ELF-1 (cell line): ENCODE measurements at regions not wholly inside any gene's neighbourhood (a gene's known extent, or its start where the extent isn't known, plus 50 kb on each side); places are given as distances from the start of the nearest gene placed in this dataset.

ENCODE experiments used
- DNase-seq: peaks from one replicate; pipeline ENCODE4 v3.0.0-alpha.2; 2016; ENCODE audit warnings: low read depth, low spot score

GRCh38 chr9:81741103-81741502, 51.8 kb upstream of the TLE1 start:
- DNase-seq = no peak

DNA sequence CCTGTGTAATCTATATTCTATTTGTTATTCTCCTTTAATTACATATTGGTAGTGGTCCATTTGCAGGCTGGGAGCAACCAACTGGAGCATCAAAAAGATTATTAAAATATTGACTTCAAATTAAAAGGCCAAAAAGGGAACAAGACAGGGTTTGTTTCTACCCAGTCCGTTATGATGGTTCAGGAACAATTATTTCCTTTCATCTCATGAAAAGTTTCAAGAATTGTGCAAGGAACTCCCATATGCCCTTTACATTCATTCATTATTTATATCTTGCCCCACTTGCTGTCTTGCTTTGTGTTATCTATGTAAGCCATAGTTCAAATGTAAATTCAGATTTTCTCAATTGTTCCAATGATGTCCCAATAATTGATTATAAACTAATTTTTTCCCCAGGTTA, 58.7 kb upstream of the TLE1 start:
- DNase-seq = no peak

DNA sequence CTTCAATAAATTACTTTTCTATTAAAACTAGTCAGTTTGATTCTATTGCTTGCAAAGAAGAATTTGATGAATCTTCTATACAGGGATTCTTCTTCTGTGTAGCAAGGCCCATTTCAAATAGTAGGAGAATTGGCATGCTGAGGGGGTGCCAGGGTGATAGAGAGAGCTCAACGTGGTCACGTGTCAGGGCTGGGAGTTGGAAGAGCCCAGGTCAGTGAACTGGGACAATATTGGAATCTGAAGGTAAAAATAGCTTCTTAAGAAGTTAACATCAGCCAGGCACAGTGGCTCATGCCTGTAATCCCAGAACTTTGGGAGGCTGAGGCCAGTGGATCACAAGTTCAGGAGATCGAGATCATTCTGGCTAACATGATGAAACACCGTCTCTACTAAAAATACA, 64.1 kb upstream of the TLE1 start:
- DNase-seq = no peak

DNA sequence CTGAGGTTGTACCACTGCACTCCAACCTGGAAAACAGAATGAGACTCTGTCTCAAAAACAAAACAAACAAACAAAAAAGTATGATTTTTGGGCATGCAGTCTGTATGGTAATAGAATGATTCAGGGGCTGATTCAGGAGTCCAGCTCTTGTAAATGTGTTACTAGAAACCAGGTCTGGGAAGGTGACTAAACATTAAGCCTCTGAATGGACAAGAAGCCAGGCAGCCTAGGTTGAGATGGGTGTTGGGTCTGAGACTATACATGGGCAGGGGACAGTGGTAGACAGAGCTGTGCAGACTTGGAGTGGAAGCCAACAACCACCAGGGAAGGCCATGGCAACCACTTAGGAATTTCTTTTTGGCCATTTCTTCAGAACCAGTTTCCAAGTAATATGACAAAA, 64.9 kb upstream of the TLE1 start:
- no peak for DNase-seq

DNA sequence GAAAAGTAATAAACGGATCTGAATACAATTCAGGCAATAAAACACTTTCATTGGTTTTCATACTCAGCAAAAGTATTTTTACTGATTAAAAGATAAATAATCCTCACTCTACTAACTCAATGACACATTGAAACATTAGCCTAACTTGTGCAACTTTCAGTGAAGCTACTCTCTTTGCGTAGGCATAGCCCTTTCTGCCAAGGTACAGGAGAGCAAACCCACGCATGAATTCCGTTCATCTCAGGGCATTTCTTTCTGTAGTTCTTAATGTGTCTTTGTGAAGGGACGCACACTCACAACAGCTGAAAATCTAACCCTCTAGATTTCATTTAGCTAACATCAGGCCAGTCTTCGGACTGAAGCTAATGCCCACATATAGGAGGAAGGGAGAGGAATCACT, 66.4 kb upstream of the TLE1 start:
- no peak for DNase-seq

- peak; percentile 5 for DNase-seq
Observed at GRCh38 chr9:81756561-81756960, 67.2 kb upstream of the TLE1 start.

DNA sequence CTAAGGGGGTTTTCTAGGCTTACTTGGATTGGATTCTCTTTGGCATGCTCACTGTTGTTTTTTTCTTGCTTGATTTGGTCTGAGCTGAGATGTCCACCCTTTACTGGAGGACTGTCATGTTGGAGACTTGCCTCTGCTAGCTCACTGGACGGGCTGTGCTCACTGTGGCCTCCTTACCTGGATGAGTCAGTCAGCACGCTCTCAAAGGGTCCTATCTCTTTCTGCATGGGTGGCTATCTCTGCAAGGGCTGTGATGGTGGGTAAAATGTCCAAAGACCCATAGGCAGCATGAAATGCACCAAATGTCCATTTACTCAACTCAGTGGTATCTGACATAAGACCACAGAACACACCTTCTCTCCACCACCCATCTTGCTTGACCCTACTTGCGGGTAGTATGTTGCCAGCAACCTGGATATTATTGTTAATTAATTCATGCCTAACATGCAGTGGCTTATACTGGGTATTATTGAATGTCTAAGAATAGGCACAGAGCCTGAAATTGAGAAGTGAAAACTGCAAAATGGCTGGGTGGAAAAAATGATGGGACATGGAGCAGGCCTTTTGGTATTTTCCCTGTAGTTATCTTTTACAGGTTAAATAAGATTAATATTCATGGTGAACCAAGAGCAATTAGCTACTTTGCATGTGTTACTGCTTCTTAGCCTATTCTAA, 68.9 kb upstream of the TLE1 start:
- DNase-seq = no peak

DNA sequence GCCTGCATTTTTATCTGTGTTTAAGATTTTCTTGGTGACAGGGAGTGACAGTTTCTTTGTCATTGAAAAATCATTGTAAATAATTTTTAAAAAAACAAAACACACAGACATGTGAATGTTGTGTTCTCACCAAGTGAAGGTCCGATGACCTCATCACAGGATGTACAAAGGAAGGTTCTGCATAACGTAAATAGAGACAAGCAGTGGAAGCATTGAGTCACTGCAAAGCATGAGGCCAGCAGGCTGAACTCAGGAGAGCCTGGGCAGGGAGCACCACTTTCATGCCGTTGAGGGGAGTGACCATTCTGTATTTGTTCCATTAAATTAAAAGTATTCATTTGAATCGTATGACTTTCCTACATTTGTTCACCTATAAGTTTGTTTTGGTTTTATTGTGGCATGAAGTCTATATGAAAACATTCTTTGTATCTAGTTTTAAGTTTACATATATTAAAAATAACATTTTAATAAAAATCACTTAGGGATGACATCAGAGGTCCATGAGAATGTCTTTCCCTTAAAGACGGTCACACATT, 70.4 kb upstream of the TLE1 start:
- peak; percentile 25 for DNase-seq

GRCh38 chr9:81767921-81768320, 78.6 kb upstream of the TLE1 start:
- DNase-seq = no peak

DNA sequence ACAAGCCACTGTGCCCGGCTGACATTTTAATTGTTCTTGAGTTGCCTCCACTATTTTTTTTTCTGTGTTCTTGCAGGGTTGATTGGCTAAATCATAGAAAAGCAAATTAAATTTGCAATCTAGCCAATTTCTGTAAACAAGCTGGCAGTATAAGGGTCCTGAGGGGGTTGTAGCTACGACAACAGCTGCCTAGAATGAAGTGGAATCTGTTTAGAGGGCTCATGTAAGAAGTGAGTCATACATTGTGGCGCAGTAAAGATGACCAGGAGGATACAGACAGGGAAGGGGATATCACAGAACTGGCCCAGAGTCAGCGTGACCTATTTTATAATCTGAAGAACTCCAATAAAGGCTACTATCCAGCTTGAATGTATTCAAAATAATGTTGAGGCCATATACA, 82.2 kb upstream of the TLE1 start:
- no peak for DNase-seq

GRCh38 chr9:81772144-81772543, 82.8 kb upstream of the TLE1 start:
- no peak for DNase-seq

DNA sequence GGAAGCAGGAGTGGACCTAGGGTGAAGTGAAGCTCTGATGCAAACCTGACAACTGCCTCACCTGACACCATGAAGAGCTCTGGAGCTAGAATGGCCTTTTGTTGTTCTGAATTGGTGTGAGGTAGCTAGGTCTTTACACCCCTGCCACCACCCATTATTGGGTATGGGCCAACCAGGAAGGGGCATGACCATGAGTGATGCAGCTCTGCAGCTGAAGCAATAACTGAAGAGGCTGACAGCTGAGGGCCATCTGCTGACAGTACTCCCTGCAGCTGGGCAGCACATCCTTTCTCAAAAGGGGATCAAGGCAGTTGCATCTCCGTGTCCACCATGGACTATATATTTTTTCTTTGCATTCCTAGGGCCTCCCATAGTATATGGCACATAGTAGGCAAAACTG, 87.0 kb upstream of the TLE1 start:
- DNase-seq = no peak

- DNase-seq = no peak
Observed at GRCh38 chr9:81776834-81777233, 87.5 kb upstream of the TLE1 start.

DNA sequence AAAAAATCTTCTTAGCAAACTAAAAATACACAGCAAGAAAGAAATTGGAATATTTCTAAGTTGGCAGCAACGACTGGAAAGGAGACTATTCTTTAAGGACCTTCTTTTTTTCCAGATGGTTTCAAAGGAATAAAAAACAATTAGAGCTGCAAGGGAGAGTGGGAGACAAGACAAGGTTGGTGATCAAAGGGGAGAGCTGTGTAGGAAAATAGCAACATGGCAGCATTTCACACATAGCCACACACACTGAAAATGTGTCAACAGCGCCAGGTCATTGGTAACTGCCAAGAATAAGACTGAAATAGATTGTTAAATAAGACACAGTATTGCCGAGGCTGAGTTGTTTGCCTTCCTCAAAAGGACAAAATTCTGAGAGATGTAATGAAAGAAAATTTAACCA, 88.1 kb upstream of the TLE1 start:
- DNase-seq = no peak

- DNase-seq = no peak
Observed at GRCh38 chr9:81782313-81782995, 93.1 kb upstream of the TLE1 start.

- no peak for DNase-seq
Observed at GRCh38 chr9:81787747-81788632, 98.6 kb upstream of the TLE1 start.

DNA sequence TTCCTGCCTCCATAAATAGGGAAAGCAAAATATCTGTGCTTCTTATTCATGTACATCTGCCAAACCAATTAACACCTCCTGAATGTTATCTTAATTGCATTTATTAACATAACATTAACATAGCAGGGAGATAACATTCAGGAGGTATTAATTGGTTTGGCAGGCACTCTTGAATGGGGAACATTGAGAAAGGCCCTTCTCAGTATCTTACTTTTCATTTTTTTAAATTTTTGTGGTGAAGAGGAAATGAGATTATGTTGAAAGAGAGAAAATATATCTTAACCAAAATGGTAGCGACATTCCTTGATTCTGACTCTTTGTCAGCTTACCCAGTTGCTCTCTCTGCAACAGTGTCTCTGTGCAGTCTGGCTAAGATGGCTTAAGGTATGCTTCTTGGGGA, 100.4 kb upstream of the TLE1 start:
- DNase-seq = no peak

DNA sequence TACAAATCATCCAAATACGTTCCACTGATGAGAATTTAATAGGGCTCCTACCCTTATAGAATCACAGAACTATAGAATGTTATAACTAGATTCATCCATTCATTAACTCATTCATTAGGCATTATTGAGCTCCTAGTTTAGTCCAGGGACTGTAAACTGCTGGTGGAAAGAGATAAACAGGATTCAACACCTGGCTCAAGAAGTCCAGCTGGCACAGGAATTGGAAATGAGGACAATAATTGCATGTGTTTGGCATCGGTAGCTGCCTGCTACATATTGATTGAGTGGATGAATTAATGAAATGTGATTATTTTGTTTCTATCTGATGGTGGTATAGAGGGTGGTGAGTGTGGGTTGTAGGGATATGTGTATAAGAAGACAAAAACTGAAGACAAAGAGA, 100.8 kb upstream of the TLE1 start:
- DNase-seq = no peak

DNA sequence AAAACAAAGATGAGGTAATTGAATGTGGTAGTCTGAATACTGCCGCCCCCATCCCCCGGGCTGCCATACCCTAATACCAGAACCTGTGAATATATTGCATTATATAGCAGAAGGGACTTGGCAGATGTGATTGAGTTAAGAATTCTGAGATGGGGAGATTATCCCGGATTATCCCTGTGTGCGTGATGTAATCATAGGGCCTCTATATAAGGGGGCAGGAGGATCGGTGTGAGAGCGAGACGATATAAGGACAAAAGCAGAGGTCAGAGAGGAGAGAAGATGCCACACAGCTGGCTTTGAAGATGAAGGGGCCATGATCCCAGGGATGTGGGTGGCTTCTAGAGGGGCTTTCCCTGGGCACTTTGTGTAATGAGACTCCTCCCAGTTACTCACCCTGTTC, 101.7 kb upstream of the TLE1 start:
- DNase-seq = no peak

DNA sequence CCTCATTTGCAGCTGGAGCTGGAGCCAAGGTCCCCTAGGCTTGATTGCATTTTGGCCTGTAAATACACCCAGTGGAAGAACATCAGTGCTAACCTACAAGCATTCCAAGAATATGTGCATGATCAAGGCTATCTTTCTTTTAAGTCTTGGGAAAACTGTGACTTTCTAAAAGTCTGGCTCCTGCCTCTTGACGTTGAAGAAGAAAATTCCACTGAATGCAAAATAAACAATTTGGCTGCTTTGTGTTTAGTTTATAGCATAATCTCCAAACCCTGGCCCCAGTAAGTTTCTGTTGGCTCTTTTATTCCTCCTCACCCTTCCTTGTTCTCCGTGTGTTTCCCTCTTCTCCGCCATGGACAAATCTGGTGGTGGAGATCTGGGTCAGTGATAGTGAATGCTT, 109.3 kb upstream of the TLE1 start:
- no peak for DNase-seq

- DNase-seq = no peak
Observed at GRCh38 chr9:81801190-81801589, 111.8 kb upstream of the TLE1 start.

- no peak for DNase-seq
Observed at GRCh38 chr9:81804306-81804705, 115.0 kb upstream of the TLE1 start.
